ENCODE measurements at regions not wholly inside any gene's neighbourhood (a gene's known extent, or its start where the extent isn't known, plus 50 kb on each side); places are given as distances from the start of the nearest gene placed in this dataset.

DNA sequence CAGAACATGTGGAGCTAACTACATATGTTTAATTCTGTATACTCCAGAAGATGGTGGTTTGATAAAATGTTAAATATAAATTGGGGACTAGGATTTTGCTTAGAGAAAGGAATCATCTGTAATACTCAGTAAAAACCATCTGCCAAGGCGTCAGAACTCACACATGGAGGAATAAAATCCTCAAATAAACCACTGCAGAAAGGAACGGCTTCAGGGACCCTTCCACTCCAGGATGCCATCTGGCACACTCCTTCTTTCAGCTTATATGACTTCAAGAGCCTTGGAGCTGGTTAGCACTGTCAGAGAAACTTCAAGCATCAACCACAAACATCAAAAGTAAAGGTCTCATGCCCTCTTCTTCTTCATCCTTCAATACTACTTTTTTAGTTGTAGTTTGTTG lies 360.6 kb downstream of the PLK2 start:
- DNase-seq (ENCODE audit: low spot score in 2 of 2), result no peak
- Histone ChIP-seq H3K9me3 (no peaks in the 10 kb centered on the region), H3K4me3 (no peak overlapping the region), H3K27me3 (ENCODE audit: low read depth) (no peaks in the 10 kb centered on the region), H3K4me1 (no peaks in the 10 kb centered on the region), H3K36me3 (replicated peaks) (no peaks in the 10 kb centered on the region)
- in situ Hi-C loops (cut with MboI; ENCODE audit: low sequenced_read_pairs), result no loop called here

DNA sequence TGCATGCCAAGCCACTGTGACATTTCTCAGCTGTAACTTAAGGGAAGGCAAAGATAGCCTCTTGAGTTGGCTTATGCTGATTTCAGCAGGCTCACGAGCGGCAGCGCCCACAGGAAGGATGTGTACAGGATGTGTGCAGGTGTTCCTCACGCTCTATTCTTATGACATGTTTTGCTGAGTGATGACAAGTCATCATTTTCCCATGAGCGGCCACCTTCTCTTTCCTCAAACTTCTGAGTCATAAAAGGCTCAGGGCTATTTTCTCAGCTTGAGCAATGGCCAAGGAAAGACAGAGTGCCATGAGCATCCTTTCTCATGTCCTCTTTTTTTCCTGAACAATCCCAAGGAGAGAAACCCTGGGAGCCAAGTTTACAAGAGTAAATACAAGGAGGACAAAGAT lies 365.9 kb downstream of the PLK2 start:
- H3K9me3 ChIP-seq, result no peaks in the 10 kb centered on the region
- no peaks in the 10 kb centered on the region for H3K4me1 ChIP-seq
- no peaks in the 10 kb centered on the region for H3K36me3 ChIP-seq (replicated peaks)
- in situ Hi-C loops (cut with MboI; ENCODE audit: low sequenced_read_pairs), result no loop called here
- no peak for DNase-seq (ENCODE audit: low spot score in 2 of 2)
- no peaks in the 10 kb centered on the region for H3K27me3 ChIP-seq (ENCODE audit: low read depth)
- H3K4me3 ChIP-seq, result no peak overlapping the region

DNA sequence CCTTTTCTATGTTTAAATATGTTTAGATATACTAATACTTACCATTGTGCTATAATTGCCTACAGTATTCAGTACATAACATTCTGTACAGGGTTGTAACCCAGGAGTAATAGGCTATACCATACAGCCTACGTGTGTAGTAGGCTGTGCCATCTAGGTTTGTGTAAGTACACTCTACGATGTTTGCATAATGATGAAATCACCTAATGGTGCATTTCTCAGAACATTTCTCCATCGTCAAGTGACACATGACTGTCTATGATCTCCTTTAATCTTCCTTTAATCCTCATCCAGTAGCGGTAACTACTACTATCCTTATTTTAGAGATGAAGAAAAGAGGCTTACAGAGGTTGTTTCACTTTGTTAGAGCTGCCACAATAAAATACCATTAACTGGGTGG lies 369.2 kb downstream of the PLK2 start:
- in situ Hi-C loops (cut with MboI; ENCODE audit: low sequenced_read_pairs), result no loop called here
- Histone ChIP-seq H3K27me3 (ENCODE audit: low read depth) (no peaks in the 10 kb centered on the region), H3K4me1 (no peaks in the 10 kb centered on the region), H3K36me3 (replicated peaks) (no peaks in the 10 kb centered on the region), H3K9me3 (no peaks in the 10 kb centered on the region), H3K4me3 (no peak overlapping the region)
- no peak for DNase-seq (ENCODE audit: low spot score in 2 of 2)

DNA sequence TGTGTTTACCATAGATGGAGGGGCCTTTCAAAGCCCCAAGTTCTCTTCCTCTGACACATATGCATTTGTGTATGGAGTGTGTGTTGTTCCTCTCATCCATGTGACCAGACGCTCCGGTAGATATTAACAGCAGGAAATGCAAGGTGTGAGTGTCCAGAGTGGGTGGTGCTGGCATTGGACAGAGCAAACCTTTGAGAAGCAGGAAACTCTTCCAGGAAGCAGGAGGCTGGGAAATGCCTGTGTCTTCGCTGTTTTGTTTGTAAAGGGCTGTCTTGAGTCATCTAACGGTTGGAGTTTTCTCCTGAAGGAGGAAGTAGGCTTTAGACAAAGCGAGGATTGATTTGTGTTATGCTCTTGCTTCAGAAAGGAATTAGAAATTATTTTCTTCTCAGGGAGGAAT lies 370.9 kb downstream of the PLK2 start:
- no peaks in the 10 kb centered on the region for H3K27me3 ChIP-seq (ENCODE audit: low read depth)
- DNase-seq (ENCODE audit: low spot score in 2 of 2), result no peak
- in situ Hi-C loops (cut with MboI; ENCODE audit: low sequenced_read_pairs), result no loop called here
- no peaks in the 10 kb centered on the region for H3K4me1 ChIP-seq
- no peaks in the 10 kb centered on the region for H3K36me3 ChIP-seq (replicated peaks)
- H3K9me3 ChIP-seq, result no peaks in the 10 kb centered on the region
- no peak overlapping the region for H3K4me3 ChIP-seq

DNA sequence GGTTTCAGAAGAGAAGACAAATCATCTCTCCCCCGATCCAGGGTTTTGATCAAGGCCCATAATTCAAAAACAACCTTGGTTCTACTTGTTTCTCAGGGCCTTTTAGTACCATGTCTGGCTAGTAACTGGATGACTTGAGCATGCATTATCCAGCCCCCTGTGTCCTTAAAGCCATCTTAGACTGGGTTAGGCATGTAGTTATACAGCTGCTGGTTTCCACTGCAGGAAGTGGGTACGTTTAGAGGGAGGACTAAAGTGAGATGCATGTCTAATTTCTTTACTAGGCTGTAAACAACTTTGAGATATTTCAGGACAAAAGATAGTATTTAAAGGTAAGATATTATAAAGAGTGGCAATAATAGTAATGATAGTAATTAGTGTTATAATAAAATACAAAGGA lies 372.0 kb downstream of the PLK2 start:
- no peak overlapping the region for H3K4me3 ChIP-seq
- DNase-seq (ENCODE audit: low spot score in 2 of 2), result no peak
- H3K9me3 ChIP-seq, result no peaks in the 10 kb centered on the region
- H3K27me3 ChIP-seq (ENCODE audit: low read depth), result no peaks in the 10 kb centered on the region
- in situ Hi-C loops (cut with MboI; ENCODE audit: low sequenced_read_pairs), result no loop called here
- no peaks in the 10 kb centered on the region for H3K36me3 ChIP-seq (replicated peaks)
- no peaks in the 10 kb centered on the region for H3K4me1 ChIP-seq

GRCh38 chr5:58087123-58087522 lies 372.8 kb downstream of the PLK2 start:
- Histone ChIP-seq H3K36me3 (replicated peaks) (no peaks in the 10 kb centered on the region), H3K4me1 (no peaks in the 10 kb centered on the region), H3K4me3 (no peak overlapping the region), H3K27me3 (ENCODE audit: low read depth) (no peaks in the 10 kb centered on the region), H3K9me3 (no peaks in the 10 kb centered on the region)
- in situ Hi-C loops (cut with MboI; ENCODE audit: low sequenced_read_pairs), result no loop called here
- no peak for DNase-seq (ENCODE audit: low spot score in 2 of 2)

GRCh38 chr5:58085800-58086199 lies 374.1 kb downstream of the PLK2 start:
- H3K9me3 ChIP-seq, result no peaks in the 10 kb centered on the region
- H3K27me3 ChIP-seq (ENCODE audit: low read depth), result no peaks in the 10 kb centered on the region

DNA sequence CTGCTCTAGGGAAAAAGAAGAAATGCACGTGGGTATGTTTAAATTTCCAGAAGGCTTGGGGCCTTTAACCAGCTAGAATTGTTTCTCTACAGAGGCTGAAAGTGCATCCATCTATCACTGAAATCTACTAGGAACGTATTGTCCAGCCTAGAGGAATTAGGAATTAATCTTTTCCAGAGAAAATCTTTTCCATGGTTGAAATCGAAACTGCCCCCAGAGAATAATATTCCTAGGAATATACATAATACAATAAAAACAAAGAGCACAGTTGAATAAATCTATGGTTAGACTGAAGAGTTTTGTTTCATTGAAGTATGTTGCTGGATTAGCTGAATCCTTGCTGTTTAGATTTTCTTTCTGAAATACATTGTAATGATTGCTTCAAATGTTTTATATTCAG lies 378.5 kb downstream of the PLK2 start:
- H3K36me3 ChIP-seq (replicated peaks), result no peaks in the 10 kb centered on the region
- no peaks in the 10 kb centered on the region for H3K27me3 ChIP-seq (ENCODE audit: low read depth)
- no peak for DNase-seq (ENCODE audit: low spot score in 2 of 2)
- H3K4me3 ChIP-seq, result no peak overlapping the region
- in situ Hi-C loops (cut with MboI; ENCODE audit: low sequenced_read_pairs), result no loop called here
- H3K4me1 ChIP-seq, result no peaks in the 10 kb centered on the region
- no peaks in the 10 kb centered on the region for H3K9me3 ChIP-seq

More at GRCh38 chr5:58085800-58086199, 374.1 kb downstream of the PLK2 start:
- no peaks in the 10 kb centered on the region for H3K36me3 ChIP-seq (replicated peaks)
- DNase-seq (ENCODE audit: low spot score in 2 of 2), result no peak
- H3K4me1 ChIP-seq, result no peaks in the 10 kb centered on the region
- in situ Hi-C loops (cut with MboI; ENCODE audit: low sequenced_read_pairs), result no loop called here
- H3K4me3 ChIP-seq, result no peak overlapping the region

GRCh38 chr5:58080573-58080972 lies 379.3 kb downstream of the PLK2 start:
- no peaks in the 10 kb centered on the region for H3K9me3 ChIP-seq
- H3K36me3 ChIP-seq (replicated peaks), result no peaks in the 10 kb centered on the region
- H3K4me1 ChIP-seq, result no peaks in the 10 kb centered on the region
- H3K27me3 ChIP-seq (ENCODE audit: low read depth), result no peaks in the 10 kb centered on the region
- DNase-seq (ENCODE audit: low spot score in 2 of 2), result no peak
- H3K4me3 ChIP-seq, result no peak overlapping the region
- in situ Hi-C loops (cut with MboI; ENCODE audit: low sequenced_read_pairs), result no loop called here

GRCh38 chr5:58077966-58078365 lies 381.9 kb downstream of the PLK2 start:
- DNase-seq (ENCODE audit: low spot score in 2 of 2), result no peak
- Histone ChIP-seq H3K9me3 (no peaks in the 10 kb centered on the region), H3K4me1 (no peaks in the 10 kb centered on the region), H3K27me3 (ENCODE audit: low read depth) (no peaks in the 10 kb centered on the region), H3K4me3 (no peak overlapping the region), H3K36me3 (replicated peaks) (no peaks in the 10 kb centered on the region)
- in situ Hi-C loops (cut with MboI; ENCODE audit: low sequenced_read_pairs), result no loop called here

DNA sequence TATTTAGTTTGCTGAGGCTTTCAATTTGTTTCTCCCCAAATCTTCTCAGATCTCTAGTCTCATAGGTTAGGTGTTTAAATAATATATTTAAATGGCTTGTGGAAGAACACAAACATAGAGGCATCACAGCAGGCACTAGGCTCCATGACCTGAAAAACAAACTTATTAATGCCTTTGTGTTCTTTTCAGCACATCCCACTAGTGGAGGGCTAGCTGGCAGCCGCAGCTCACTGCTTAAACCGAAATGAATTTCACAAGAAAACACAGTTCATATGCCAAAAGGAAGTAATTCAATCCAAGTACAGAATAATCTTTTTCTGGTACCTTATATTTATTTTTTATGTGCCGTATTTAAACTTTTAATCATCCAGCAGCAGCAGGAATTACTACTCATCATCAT lies 382.5 kb downstream of the PLK2 start:
- DNase-seq (ENCODE audit: low spot score in 2 of 2), result no peak
- H3K36me3 ChIP-seq (replicated peaks), result no peaks in the 10 kb centered on the region
- no peaks in the 10 kb centered on the region for H3K9me3 ChIP-seq
- H3K27me3 ChIP-seq (ENCODE audit: low read depth), result no peaks in the 10 kb centered on the region
- H3K4me1 ChIP-seq, result no peaks in the 10 kb centered on the region
- in situ Hi-C loops (cut with MboI; ENCODE audit: low sequenced_read_pairs), result no loop called here
- H3K4me3 ChIP-seq, result no peak overlapping the region

- Histone ChIP-seq H3K9me3 (no peaks in the 10 kb centered on the region), H3K4me1 (no peaks in the 10 kb centered on the region), H3K36me3 (replicated peaks) (no peaks in the 10 kb centered on the region), H3K27me3 (ENCODE audit: low read depth) (no peaks in the 10 kb centered on the region), H3K4me3 (no peak overlapping the region)
- in situ Hi-C loops (cut with MboI; ENCODE audit: low sequenced_read_pairs), result no loop called here
- DNase-seq (ENCODE audit: low spot score in 2 of 2), result no peak
These were observed 383.2 kb downstream of the PLK2 start for GRCh38 chr5:58076483-58077257.

DNA sequence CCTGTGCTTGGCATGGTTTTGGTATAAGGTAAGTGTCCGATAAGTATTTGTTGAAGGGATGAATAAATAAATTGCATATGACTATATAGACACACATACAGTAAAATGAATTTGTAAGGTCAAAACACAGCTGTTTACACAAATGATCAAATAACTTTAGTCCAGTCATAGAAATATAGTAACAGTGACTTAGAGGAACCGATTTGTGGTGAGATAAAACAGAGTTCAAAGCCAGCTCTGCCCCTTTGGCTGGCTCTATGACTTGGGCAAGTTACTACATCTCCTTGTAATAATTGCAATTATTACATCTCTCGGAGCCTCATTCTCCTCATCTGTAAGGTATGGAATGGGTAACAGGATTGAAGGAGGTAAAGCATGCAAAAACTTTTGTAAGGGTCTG lies 384.0 kb downstream of the PLK2 start:
- Histone ChIP-seq H3K9me3 (no peaks in the 10 kb centered on the region), H3K27me3 (ENCODE audit: low read depth) (no peaks in the 10 kb centered on the region), H3K4me1 (no peaks in the 10 kb centered on the region), H3K4me3 (no peak overlapping the region), H3K36me3 (replicated peaks) (no peaks in the 10 kb centered on the region)
- in situ Hi-C loops (cut with MboI; ENCODE audit: low sequenced_read_pairs), result no loop called here
- DNase-seq (ENCODE audit: low spot score in 2 of 2), result no peak

GRCh38 chr5:58074717-58075116 lies 385.2 kb downstream of the PLK2 start:
- no peaks in the 10 kb centered on the region for H3K4me1 ChIP-seq
- H3K36me3 ChIP-seq (replicated peaks), result no peaks in the 10 kb centered on the region
- H3K27me3 ChIP-seq (ENCODE audit: low read depth), result no peaks in the 10 kb centered on the region
- no peak for DNase-seq (ENCODE audit: low spot score in 2 of 2)
- H3K4me3 ChIP-seq, result no peak overlapping the region
- in situ Hi-C loops (cut with MboI; ENCODE audit: low sequenced_read_pairs), result no loop called here
- no peaks in the 10 kb centered on the region for H3K9me3 ChIP-seq

GRCh38 chr5:58074222-58074621 lies 385.7 kb downstream of the PLK2 start:
- no peaks in the 10 kb centered on the region for H3K9me3 ChIP-seq
- in situ Hi-C loops (cut with MboI; ENCODE audit: low sequenced_read_pairs), result no loop called here
- no peaks in the 10 kb centered on the region for H3K27me3 ChIP-seq (ENCODE audit: low read depth)
- H3K4me1 ChIP-seq, result no peaks in the 10 kb centered on the region
- H3K36me3 ChIP-seq (replicated peaks), result no peaks in the 10 kb centered on the region
- no peak overlapping the region for H3K4me3 ChIP-seq
- no peak for DNase-seq (ENCODE audit: low spot score in 2 of 2)

Measured in HAP-1 (cell line).